Naive thymus-derived CD4-positive, alpha-beta T cell (primary cell): ENCODE measurements at regions not wholly inside any gene's neighbourhood (a gene's known extent, or its start where the extent isn't known, plus 50 kb on each side); places are given as distances from the start of the nearest gene placed in this dataset.

Experiments
- ATAC-seq: fragments of 150-1000 bp; cut with Tn5 transposase; 2 replicates; pipeline ENCODE4 v1.10.0; 2021; ENCODE audit warnings: mild to moderate bottlenecking, moderate library complexity
- CTCF ChIA-PET: fragments of 350-600 bp; sonication (Branson Sonifier 250); formaldehyde crosslinking; loops from one replicate; lab custom pipeline; 2021; ENCODE audit warnings: antibody characterized with exemption; lab: Charles Lee
- POLR2A ChIA-PET: fragments of 350-600 bp; sonication (Branson Sonifier 250); formaldehyde crosslinking; loops from one replicate; lab custom pipeline; 2021; ENCODE audit warnings: antibody characterized with exemption, inconsistent platforms; lab: Charles Lee
- DNase-seq, 9 donors: peaks; one replicate each; pipeline versions ENCODE4 v3.0.0 to v3.0.0-alpha.2; 2020 to 2022; ENCODE audit warnings: mixed read lengths in 1 of 9
- H3K27ac ChIP-seq: one replicate; pipeline ENCODE4 v1.7.0; 2013; ENCODE audit warnings: mild to moderate bottlenecking, low read depth, low read length, moderate library complexity
- H3K27me3 ChIP-seq, 2 donors: one replicate each; pipeline ENCODE4 v1.7.0; 2013; ENCODE audit warnings: low read length in 2 of 2, mild to moderate bottlenecking in 2 of 2, moderate library complexity in 2 of 2; ENCODE audit not compliant: control insufficient read depth in 2 of 2, insufficient read depth in 2 of 2
- H3K36me3 ChIP-seq, 3 experiments: 1 replicate in 2 of 3; 2 replicates in 1 of 3; pipeline ENCODE4 v1.7.0; 2013; ENCODE audit warnings: low read length in 3 of 3, mild to moderate bottlenecking in 3 of 3, moderate library complexity in 1 of 3; ENCODE audit not compliant: insufficient read depth in 3 of 3, control insufficient read depth in 2 of 3
- H3K4me1 ChIP-seq, 2 donors: one replicate each; pipeline ENCODE4 v1.7.0; 2013; ENCODE audit warnings: low read length in 2 of 2, mild to moderate bottlenecking in 2 of 2, moderate library complexity in 1 of 2; ENCODE audit not compliant: control insufficient read depth in 2 of 2, insufficient read depth in 2 of 2
- H3K4me3 ChIP-seq: 2 replicates; pipeline ENCODE4 v1.7.0; 2013; ENCODE audit warnings: mild to moderate bottlenecking, low read length
- H3K9me3 ChIP-seq, 3 experiments: 1 replicate in 2 of 3; 2 replicates in 1 of 3; pipeline ENCODE4 v1.7.0; 2013; ENCODE audit warnings: low read length in 3 of 3; ENCODE audit not compliant: control insufficient read depth in 2 of 3
- H3K27ac Mint-ChIP-seq, 9 donors: one replicate each; pipeline ENCODE4 v1.8.0; 2020 to 2022; ENCODE audit warnings: mixed read lengths in 9 of 9, mild to moderate bottlenecking in 8 of 9, moderate library complexity in 5 of 9, inconsistent platforms in 2 of 9
- H3K27me3 Mint-ChIP-seq, 5 donors: one replicate each; pipeline ENCODE4 v1.8.0; 2021 to 2022; ENCODE audit warnings: mixed read lengths in 5 of 5, mild to moderate bottlenecking in 1 of 5
- H3K36me3 Mint-ChIP-seq, 5 donors: one replicate each; pipeline ENCODE4 v1.8.0; 2020 to 2022; ENCODE audit warnings: mixed read lengths in 5 of 5, mild to moderate bottlenecking in 3 of 5, inconsistent platforms in 1 of 5
- H3K4me1 Mint-ChIP-seq, 7 donors: one replicate each; pipeline ENCODE4 v1.8.0; 2020 to 2022; ENCODE audit warnings: mixed read lengths in 7 of 7, mild to moderate bottlenecking in 3 of 7, inconsistent platforms in 1 of 7
- H3K4me3 Mint-ChIP-seq, 10 donors: one replicate each; pipeline ENCODE4 v1.8.0; 2020 to 2022; ENCODE audit warnings: mild to moderate bottlenecking in 10 of 10, mixed read lengths in 10 of 10, moderate library complexity in 6 of 10, inconsistent platforms in 2 of 10
- H3K9me3 Mint-ChIP-seq, 11 donors: one replicate each; pipeline ENCODE4 v1.8.0; 2020 to 2022; ENCODE audit warnings: mixed read lengths in 11 of 11, mild to moderate bottlenecking in 4 of 11, inconsistent platforms in 1 of 11, moderate library complexity in 1 of 11
- intact Hi-C, 2 donors: fragments of 100-400 bp; cut with micrococcal nuclease; formaldehyde crosslinking; loops; one replicate each; pipeline ENCODE4 v1.15.1; 2023

GRCh38 chr15:61605343-61605742 is 376.2 kb upstream of the RORA start:
- DNase-seq (no peak), ATAC-seq (no peak)
- no peaks in the 10 kb centered on the region for H3K4me1 ChIP-seq
- H3K27me3 Mint-ChIP-seq, result peaks cover 0 to 62% (median 42%) of the 10 kb centered on the region in 5 donors
- H3K27me3 ChIP-seq, result peaks cover 0 to 4% of the 10 kb centered on the region in 2 donors
- H3K9me3 Mint-ChIP-seq, result peaks cover 0 to 10% (median 3%) of the 10 kb centered on the region in 11 donors
- H3K9me3 ChIP-seq, result no peaks in the 10 kb centered on the region
- POLR2A ChIA-PET, result no interaction called here
- H3K36me3 Mint-ChIP-seq, result peaks cover 0 to 4% (median 0%) of the 10 kb centered on the region in 5 donors
- no peak overlapping the region for H3K4me3 ChIP-seq
- no peak overlapping the region for H3K27ac Mint-ChIP-seq
- no peaks in the 10 kb centered on the region for H3K36me3 ChIP-seq
- CTCF ChIA-PET, result no interaction called here
- intact Hi-C loops, result no loop called here
- H3K4me3 Mint-ChIP-seq, result no peak overlapping the region
- H3K4me1 Mint-ChIP-seq, result no peaks in the 10 kb centered on the region
- H3K27ac ChIP-seq, result no peak overlapping the region

- Histone ChIP-seq H3K27ac (no peak overlapping the region), H3K27me3 (no peaks in the 10 kb centered on the region), H3K9me3 (no peaks in the 10 kb centered on the region), H3K4me3 (no peak overlapping the region), H3K4me1 (no peaks in the 10 kb centered on the region), H3K36me3 (no peaks in the 10 kb centered on the region)
- Mint-ChIP-seq H3K9me3 (no peaks in the 10 kb centered on the region), H3K36me3 (no peaks in the 10 kb centered on the region), H3K4me1 (no peaks in the 10 kb centered on the region), H3K27ac (no peak overlapping the region), H3K27me3 (peaks cover 2 to 22% (median 13%) of the 10 kb centered on the region in 5 donors), H3K4me3 (no peak overlapping the region)
- DNase-seq (no peak), ATAC-seq (no peak)
- intact Hi-C loops, result no loop called here
- POLR2A ChIA-PET, result no interaction called here
- CTCF ChIA-PET, result interaction anchor here (0.7 kb wide), 1 partner anchor 19 kb away, joined by 3 read pairs; no protein-coding TSS in a partner anchor
Measured at GRCh38 chr15:61598655-61599054, 369.6 kb upstream of the RORA start.

- CTCF ChIA-PET, result no interaction called here
- H3K36me3 ChIP-seq, result no peaks in the 10 kb centered on the region
- ATAC-seq (no peak), DNase-seq (no peak)
- Mint-ChIP-seq H3K9me3 (peaks cover 0 to 21% (median 8%) of the 10 kb centered on the region in 11 donors), H3K27me3 (peaks cover 0 to 23% (median 21%) of the 10 kb centered on the region in 5 donors), H3K27ac (no peak overlapping the region), H3K4me1 (peaks cover 0 to 4% (median 0%) of the 10 kb centered on the region in 7 donors), H3K4me3 (no peak overlapping the region), H3K36me3 (peaks cover 0 to 4% (median 0%) of the 10 kb centered on the region in 5 donors)
- no peaks in the 10 kb centered on the region for H3K4me1 ChIP-seq
- H3K4me3 ChIP-seq, result no peak overlapping the region
- intact Hi-C loops, result no loop called here
- no peaks in the 10 kb centered on the region for H3K27me3 ChIP-seq
- H3K9me3 ChIP-seq, result no peaks in the 10 kb centered on the region
- POLR2A ChIA-PET, result no interaction called here
- H3K27ac ChIP-seq, result no peak overlapping the region
Measured at GRCh38 chr15:61584410-61584809, 355.3 kb upstream of the RORA start.

- DNase-seq (no peak), ATAC-seq (no peak)
- no peaks in the 10 kb centered on the region for H3K9me3 ChIP-seq
- Mint-ChIP-seq H3K27me3 (peaks cover 0 to 29% (median 19%) of the 10 kb centered on the region in 5 donors), H3K9me3 (peaks cover 0 to 23% (median 8%) of the 10 kb centered on the region in 11 donors), H3K27ac (no peak overlapping the region), H3K4me3 (no peak overlapping the region), H3K4me1 (peaks cover 0 to 4% (median 0%) of the 10 kb centered on the region in 7 donors), H3K36me3 (peaks cover 0 to 4% (median 0%) of the 10 kb centered on the region in 5 donors)
- POLR2A ChIA-PET, result no interaction called here
- intact Hi-C loops, result no loop called here
- no peak overlapping the region for H3K27ac ChIP-seq
- CTCF ChIA-PET, result no interaction called here
- no peaks in the 10 kb centered on the region for H3K4me1 ChIP-seq
- H3K36me3 ChIP-seq, result no peaks in the 10 kb centered on the region
- H3K4me3 ChIP-seq, result no peak overlapping the region
- H3K27me3 ChIP-seq, result no peaks in the 10 kb centered on the region
Measured at GRCh38 chr15:61582092-61582491, 353.0 kb upstream of the RORA start.

- Histone ChIP-seq H3K27ac (no peak overlapping the region), H3K36me3 (no peaks in the 10 kb centered on the region), H3K4me1 (no peaks in the 10 kb centered on the region), H3K27me3 (no peaks in the 10 kb centered on the region), H3K9me3 (no peaks in the 10 kb centered on the region), H3K4me3 (no peak overlapping the region)
- Mint-ChIP-seq H3K4me1 (no peaks in the 10 kb centered on the region), H3K36me3 (peaks cover 0 to 4% (median 0%) of the 10 kb centered on the region in 5 donors), H3K9me3 (peaks cover 0 to 14% (median 3%) of the 10 kb centered on the region in 11 donors), H3K27me3 (peaks cover 5 to 25% (median 14%) of the 10 kb centered on the region in 5 donors), H3K4me3 (no peak overlapping the region), H3K27ac (no peak overlapping the region)
- CTCF ChIA-PET, result no interaction called here
- DNase-seq (no peak), ATAC-seq (no peak)
- intact Hi-C loops, result no loop called here
- POLR2A ChIA-PET, result no interaction called here
Measured at GRCh38 chr15:61575597-61575996, 346.5 kb upstream of the RORA start.

- intact Hi-C loops, result no loop called here
- no peaks in the 10 kb centered on the region for H3K27me3 ChIP-seq
- ChIA-PET CTCF (no interaction called here), POLR2A (no interaction called here)
- no peaks in the 10 kb centered on the region for H3K9me3 ChIP-seq
- no peaks in the 10 kb centered on the region for H3K36me3 ChIP-seq
- no peaks in the 10 kb centered on the region for H3K4me1 ChIP-seq
- DNase-seq (no peak), ATAC-seq (no peak)
- no peak overlapping the region for H3K27ac Mint-ChIP-seq
- peaks cover 1 to 28% (median 5%) of the 10 kb centered on the region in 5 donors for H3K27me3 Mint-ChIP-seq
- no peak overlapping the region for H3K4me3 Mint-ChIP-seq
- H3K9me3 Mint-ChIP-seq, result peaks cover 0 to 7% (median 0%) of the 10 kb centered on the region in 11 donors
- no peaks in the 10 kb centered on the region for H3K4me1 Mint-ChIP-seq
- no peak overlapping the region for H3K27ac ChIP-seq
- H3K4me3 ChIP-seq, result no peak overlapping the region
- no peaks in the 10 kb centered on the region for H3K36me3 Mint-ChIP-seq
Measured at GRCh38 chr15:61571026-61571425, 341.9 kb upstream of the RORA start.

- peaks cover 7 to 51% (median 24%) of the 10 kb centered on the region in 5 donors for H3K27me3 Mint-ChIP-seq
- no peak for DNase-seq
- Histone ChIP-seq H3K27me3 (no peaks in the 10 kb centered on the region), H3K36me3 (no peaks in the 10 kb centered on the region), H3K9me3 (no peaks in the 10 kb centered on the region), H3K4me1 (no peaks in the 10 kb centered on the region), H3K4me3 (no peak overlapping the region), H3K27ac (no peak overlapping the region)
- no peak for ATAC-seq
- intact Hi-C loops, result no loop called here
- H3K4me3 Mint-ChIP-seq, result no peak overlapping the region
- H3K36me3 Mint-ChIP-seq, result no peaks in the 10 kb centered on the region
- no peak overlapping the region for H3K27ac Mint-ChIP-seq
- H3K4me1 Mint-ChIP-seq, result no peaks in the 10 kb centered on the region
- POLR2A ChIA-PET, result no interaction called here
- CTCF ChIA-PET, result no interaction called here
- peaks cover 0 to 5% (median 0%) of the 10 kb centered on the region in 11 donors for H3K9me3 Mint-ChIP-seq
Measured at GRCh38 chr15:61564785-61565184, 335.7 kb upstream of the RORA start.
